HEK293T (cell line): ENCODE measurements at regions not wholly inside any gene's neighbourhood (a gene's known extent, or its start where the extent isn't known, plus 50 kb on each side); places are given as distances from the start of the nearest gene placed in this dataset.

Experiments
- ELF4 ChIP-seq: fragments of 450-650 bp; IDR thresholded peaks from 2 replicates; pipeline ENCODE4 v1.6.1; 2017; ENCODE audit warnings: antibody characterized with exemption
- FOXA1 ChIP-seq: fragments of 450-650 bp; IDR thresholded peaks from 2 replicates; pipeline ENCODE4 v1.6.1; 2016; ENCODE audit warnings: mild to moderate bottlenecking
- HDGF ChIP-seq: fragments of 450-650 bp; IDR thresholded peaks from 2 replicates; pipeline ENCODE4 v1.6.1; 2017; ENCODE audit warnings: antibody characterized with exemption, borderline replicate concordance
- PKNOX1 ChIP-seq: fragments of 450-650 bp; IDR thresholded peaks from 2 replicates; pipeline ENCODE4 v1.6.1; 2016
- SP1 ChIP-seq: fragments of 450-650 bp; IDR thresholded peaks from 2 replicates; pipeline ENCODE4 v1.6.1; 2017
- SUZ12 ChIP-seq: fragments of 450-650 bp; IDR thresholded peaks from 2 replicates; pipeline ENCODE4 v1.6.1; 2016; ENCODE audit warnings: mild to moderate bottlenecking
- TARDBP ChIP-seq: fragments of 450-650 bp; IDR thresholded peaks from 2 replicates; pipeline ENCODE4 v1.6.1; 2016
- ZNF384 ChIP-seq: fragments of 450-650 bp; IDR thresholded peaks from 2 replicates; pipeline ENCODE4 v1.6.1; 2016

- no peak for TF ChIP-seq PKNOX1
- no peak for TF ChIP-seq SP1
- no peak for TF ChIP-seq FOXA1
- no peak for TF ChIP-seq TARDBP
- TF ChIP-seq HDGF = no peak
- TF ChIP-seq ELF4 = no peak
- TF ChIP-seq ZNF384 = no peak
- TF ChIP-seq SUZ12 = no peak
Observed at GRCh38 chr4:136740326-136740725, 792.0 kb downstream of the PCDH18 start.
